GM20000 (cell line): ENCODE measurements at regions not wholly inside any gene's neighbourhood (a gene's known extent, or its start where the extent isn't known, plus 50 kb on each side); places are given as distances from the start of the nearest gene placed in this dataset.

Experiments
- DNase-seq: peaks from one replicate; pipeline ENCODE4 v3.0.0; 2012; ENCODE audit warnings: low spot score
- TF ChIP-seq, protein P1 (sequence below): IDR thresholded peaks from 2 replicates; pipeline ENCODE4 v1.5.1; 2012; ENCODE audit warnings: mild to moderate bottlenecking, control low read depth; ENCODE audit errors: extremely low read depth, missing control alignments

- TF ChIP-seq, protein P1, sequence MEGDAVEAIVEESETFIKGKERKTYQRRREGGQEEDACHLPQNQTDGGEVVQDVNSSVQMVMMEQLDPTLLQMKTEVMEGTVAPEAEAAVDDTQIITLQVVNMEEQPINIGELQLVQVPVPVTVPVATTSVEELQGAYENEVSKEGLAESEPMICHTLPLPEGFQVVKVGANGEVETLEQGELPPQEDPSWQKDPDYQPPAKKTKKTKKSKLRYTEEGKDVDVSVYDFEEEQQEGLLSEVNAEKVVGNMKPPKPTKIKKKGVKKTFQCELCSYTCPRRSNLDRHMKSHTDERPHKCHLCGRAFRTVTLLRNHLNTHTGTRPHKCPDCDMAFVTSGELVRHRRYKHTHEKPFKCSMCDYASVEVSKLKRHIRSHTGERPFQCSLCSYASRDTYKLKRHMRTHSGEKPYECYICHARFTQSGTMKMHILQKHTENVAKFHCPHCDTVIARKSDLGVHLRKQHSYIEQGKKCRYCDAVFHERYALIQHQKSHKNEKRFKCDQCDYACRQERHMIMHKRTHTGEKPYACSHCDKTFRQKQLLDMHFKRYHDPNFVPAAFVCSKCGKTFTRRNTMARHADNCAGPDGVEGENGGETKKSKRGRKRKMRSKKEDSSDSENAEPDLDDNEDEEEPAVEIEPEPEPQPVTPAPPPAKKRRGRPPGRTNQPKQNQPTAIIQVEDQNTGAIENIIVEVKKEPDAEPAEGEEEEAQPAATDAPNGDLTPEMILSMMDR, result no peak
- no peak for DNase-seq
Observed at GRCh38 chr10:58976254-58976653, 200.2 kb upstream of the PHYHIPL start.

DNA sequence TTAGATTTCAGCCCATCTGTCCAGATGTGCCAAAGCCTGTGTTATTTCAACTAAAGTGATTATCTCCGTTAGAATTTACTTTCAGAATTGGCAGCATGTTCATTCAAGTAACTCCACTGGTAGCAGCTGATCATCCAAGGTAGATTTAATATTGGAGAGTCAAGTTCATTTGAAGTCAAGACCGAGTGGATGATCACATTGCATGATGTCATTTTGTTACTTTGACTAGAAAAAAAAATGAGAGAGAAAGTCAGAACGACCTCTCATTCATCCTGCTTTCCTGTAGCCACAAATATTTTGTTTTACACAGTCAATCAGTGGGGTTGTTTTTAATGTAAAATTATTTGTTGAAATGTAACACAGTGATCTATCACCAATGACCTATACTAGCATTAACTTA lies 196.7 kb upstream of the PHYHIPL start:
- no peak for DNase-seq
- TF ChIP-seq, protein P1, result no peak

- DNase-seq, result no peak
- TF ChIP-seq, protein P1, result no peak
Observed at GRCh38 chr10:58980826-58981415, 195.5 kb upstream of the PHYHIPL start.

DNA sequence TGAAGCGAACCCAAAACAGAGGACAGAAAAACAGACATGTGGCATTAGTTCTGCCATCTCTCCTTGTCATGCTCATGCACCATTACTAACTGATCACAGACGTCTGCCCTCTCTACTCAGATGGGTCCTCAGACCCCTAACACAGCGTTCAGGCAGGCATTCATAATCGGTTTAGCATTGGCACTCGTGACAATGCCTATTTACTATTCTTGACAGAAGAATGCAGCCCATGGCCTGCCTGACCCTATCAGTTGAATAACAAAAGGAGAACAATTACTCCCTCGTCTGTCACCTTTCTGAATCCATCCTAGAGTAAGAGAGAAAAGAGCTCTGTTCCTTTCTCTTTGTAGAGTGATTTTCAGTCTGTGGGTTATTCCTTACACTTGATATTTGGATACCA lies 194.6 kb upstream of the PHYHIPL start:
- TF ChIP-seq, protein P1, result no peak
- no peak for DNase-seq

DNA sequence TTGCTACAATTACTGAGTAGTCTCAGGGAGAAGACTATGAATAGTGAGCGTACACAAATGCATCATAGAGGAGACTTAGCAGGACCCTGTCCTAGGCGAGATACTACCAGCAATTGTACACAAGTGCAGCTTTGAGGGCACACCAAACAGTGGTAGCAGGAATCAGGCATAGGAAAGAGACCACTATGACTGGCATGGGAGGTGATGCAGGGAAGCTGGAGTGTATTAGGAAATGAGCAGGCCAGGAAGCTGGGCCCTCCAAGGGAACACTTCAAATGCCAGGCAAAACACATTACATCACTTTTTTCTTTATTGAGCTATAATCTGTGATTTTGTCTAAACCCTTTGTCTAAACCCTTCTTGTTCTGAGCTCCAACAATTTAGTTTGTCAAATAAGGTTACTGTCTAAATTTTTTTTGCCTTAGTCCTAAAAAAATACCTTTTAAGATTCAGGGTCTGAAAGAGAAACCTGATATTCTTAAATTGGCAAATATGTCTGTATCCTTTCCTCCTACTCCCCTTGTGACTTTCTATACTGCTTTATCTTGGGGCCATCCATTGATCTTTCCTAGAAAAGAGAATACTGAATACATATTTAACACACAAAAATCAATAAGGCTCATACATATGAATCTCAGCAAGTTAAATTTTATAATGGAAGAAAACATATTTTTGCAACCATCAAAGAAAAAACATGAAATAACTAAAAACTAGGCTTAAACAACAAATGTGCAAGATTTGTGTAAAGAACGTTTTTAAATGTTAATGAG lies 193.8 kb upstream of the PHYHIPL start:
- TF ChIP-seq, protein P1, result no peak

DNA sequence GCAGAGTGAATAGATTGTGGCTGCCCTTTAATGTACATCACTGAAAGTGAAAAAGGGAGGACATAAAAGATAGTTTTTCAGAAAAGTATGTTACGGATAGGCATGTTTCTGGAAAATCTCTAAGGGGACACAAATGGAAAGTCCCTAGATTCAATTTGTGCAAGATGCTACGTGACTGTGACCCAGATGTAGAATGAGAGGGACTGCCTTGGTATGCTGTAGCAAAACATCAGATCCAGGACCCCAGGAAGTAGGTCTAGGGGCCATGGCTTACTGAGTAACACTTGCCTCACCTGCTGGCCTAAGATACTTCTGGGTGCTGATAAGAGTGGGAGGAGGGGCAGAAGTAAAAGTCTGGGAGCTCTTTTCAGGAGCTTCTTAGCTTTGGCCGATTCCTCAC lies 191.2 kb upstream of the PHYHIPL start:
- DNase-seq, result no peak

More for the DNA sequence above, 193.8 kb upstream of the PHYHIPL start:
- no peak for DNase-seq

More for the DNA sequence above, 191.2 kb upstream of the PHYHIPL start:
- TF ChIP-seq, protein P1, result no peak
